SH-SY5Y (cell line): ENCODE measurements at regions not wholly inside any gene's neighbourhood (a gene's known extent, or its start where the extent isn't known, plus 50 kb on each side); places are given as distances from the start of the nearest gene placed in this dataset.

Experiments used
- GATA2 ChIP-seq: IDR thresholded peaks from 2 replicates; pipeline ENCODE4 v1.6.1; 2011; ENCODE audit warnings: mild to moderate bottlenecking, low read depth, low read length
- GATA3 ChIP-seq: IDR thresholded peaks from 2 replicates; pipeline ENCODE4 v1.6.1; 2011; ENCODE audit warnings: low read depth, mild to moderate bottlenecking, low read length, moderate library complexity

- TF ChIP-seq GATA2 (no peak), GATA3 (no peak)
These were observed 498.2 kb downstream of the KCNA4 start for GRCh38 chr11:29518389-29519174.

GRCh38 chr11:29511394-29511793 lies 505.4 kb downstream of the KCNA4 start:
- TF ChIP-seq GATA3 = no peak
- TF ChIP-seq GATA2 = no peak

GRCh38 chr11:29507376-29507775 lies 509.5 kb downstream of the KCNA4 start:
- no peak for TF ChIP-seq GATA3
- TF ChIP-seq GATA2 = no peak

- TF ChIP-seq GATA2 (no peak), GATA3 (no peak)
These were observed 521.2 kb downstream of the KCNA4 start for GRCh38 chr11:29495676-29496075.

- no peak for TF ChIP-seq GATA3
These were observed 525.9 kb downstream of the KCNA4 start for GRCh38 chr11:29490938-29491337.

GRCh38 chr11:29486301-29486700 lies 530.5 kb downstream of the KCNA4 start:
- no peak for TF ChIP-seq GATA2
- TF ChIP-seq GATA3 = no peak

GRCh38 chr11:29485641-29486040 lies 531.2 kb downstream of the KCNA4 start:
- TF ChIP-seq GATA3 (no peak), GATA2 (no peak)

- TF ChIP-seq GATA2 (no peak), GATA3 (no peak)
These were observed 532.3 kb downstream of the KCNA4 start for GRCh38 chr11:29484548-29484947.

- TF ChIP-seq GATA2 (no peak), GATA3 (no peak)
These were observed 533.0 kb downstream of the KCNA4 start for GRCh38 chr11:29483831-29484230.

- TF ChIP-seq GATA2 = no peak
- TF ChIP-seq GATA3 = no peak
These were observed 534.3 kb downstream of the KCNA4 start for GRCh38 chr11:29482510-29482909.

GRCh38 chr11:29481738-29482137 lies 535.1 kb downstream of the KCNA4 start:
- TF ChIP-seq GATA2 (no peak), GATA3 (no peak)

GRCh38 chr11:29480981-29481380 lies 535.8 kb downstream of the KCNA4 start:
- TF ChIP-seq GATA3 = no peak
- TF ChIP-seq GATA2 = no peak

- no peak for TF ChIP-seq GATA3
- TF ChIP-seq GATA2 = no peak
These were observed 558.6 kb downstream of the KCNA4 start for GRCh38 chr11:29458252-29458651.

- TF ChIP-seq GATA2 (no peak), GATA3 (no peak)
These were observed 564.7 kb downstream of the KCNA4 start for GRCh38 chr11:29452146-29452545.

- TF ChIP-seq GATA3 = no peak
- TF ChIP-seq GATA2 = no peak
These were observed 567.4 kb downstream of the KCNA4 start for GRCh38 chr11:29449281-29450074.
